ENCODE measurements at regions not wholly inside any gene's neighbourhood (a gene's known extent, or its start where the extent isn't known, plus 50 kb on each side); places are given as distances from the start of the nearest gene placed in this dataset.

- DNase-seq, result no peak
- no peak overlapping the region for H3K4me3 ChIP-seq
- no peak for ATAC-seq
- intact Hi-C loops (cut with DNase I, micrococcal nuclease), result no loop called here
- no peaks in the 10 kb centered on the region for H3K9me3 ChIP-seq
- H3K4me1 ChIP-seq (ENCODE audit: low read depth), result no peaks in the 10 kb centered on the region
- TF ChIP-seq CTCF (IDR thresholded peaks at IDR 0.05), result no peak
- H3K36me3 ChIP-seq (ENCODE audit: low read depth), result no peaks in the 10 kb centered on the region
Observed at GRCh38 chr17:68657166-68657565, 56.0 kb upstream of the FAM20A start.

- Histone ChIP-seq H3K9me3 (no peaks in the 10 kb centered on the region), H3K4me1 (ENCODE audit: low read depth) (no peaks in the 10 kb centered on the region), H3K4me3 (no peak overlapping the region), H3K36me3 (ENCODE audit: low read depth) (no peaks in the 10 kb centered on the region)
- DNase-seq (no peak), ATAC-seq (no peak)
- TF ChIP-seq CTCF (IDR thresholded peaks at IDR 0.05), result no peak
- intact Hi-C loops (cut with DNase I, micrococcal nuclease), result no loop called here
Observed at GRCh38 chr17:68656666-68657065, 55.5 kb upstream of the FAM20A start.

Data from mucosa of descending colon (tissue), 3 donors.